ENCODE measurements at regions not wholly inside any gene's neighbourhood (a gene's known extent, or its start where the extent isn't known, plus 50 kb on each side); places are given as distances from the start of the nearest gene placed in this dataset.

DNA sequence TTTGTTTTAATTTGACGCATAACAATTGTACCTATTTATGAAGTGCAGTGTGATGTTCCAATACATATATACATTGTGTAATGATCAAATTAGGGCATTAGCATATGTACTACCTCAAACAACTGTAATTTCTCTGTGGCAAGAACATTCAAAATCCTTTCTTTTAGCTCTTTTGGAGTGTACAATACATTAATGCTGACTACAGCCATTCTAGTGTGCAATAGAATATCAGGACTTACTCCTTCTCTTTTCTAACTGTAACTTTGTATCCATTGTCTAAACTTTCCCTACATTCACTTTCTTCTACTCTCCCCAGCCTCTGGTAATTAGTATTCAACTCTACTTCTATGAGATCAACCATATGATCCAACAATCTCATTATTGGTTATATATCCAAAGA, 1177.4 kb downstream of the KCNT2 start:
- FAIRE-seq (no peak), DNase-seq (ENCODE audit: insufficient read length, low spot score) (no peak)
- no peak for TF ChIP-seq POU2F2 (IDR thresholded peaks at IDR 0.05; ENCODE audit: low read depth, low read length)
- TF ChIP-seq POLR2AphosphoS5 (IDR thresholded peaks at IDR 0.05; ENCODE audit: low read depth, low read length) = no peak
- no peak for TF ChIP-seq POLR2A (IDR thresholded peaks at IDR 0.05; ENCODE audit: low read depth, low read length)
- no peak for TF ChIP-seq PAX5 (IDR thresholded peaks at IDR 0.05; ENCODE audit: insufficient read depth, low read length, severe bottlenecking)
- no peak for TF ChIP-seq SPI1 (IDR thresholded peaks at IDR 0.05; ENCODE audit: low read depth, low read length)
- no peak for TF ChIP-seq TAF1 (IDR thresholded peaks at IDR 0.05; ENCODE audit: low read depth, low read length)

DNA sequence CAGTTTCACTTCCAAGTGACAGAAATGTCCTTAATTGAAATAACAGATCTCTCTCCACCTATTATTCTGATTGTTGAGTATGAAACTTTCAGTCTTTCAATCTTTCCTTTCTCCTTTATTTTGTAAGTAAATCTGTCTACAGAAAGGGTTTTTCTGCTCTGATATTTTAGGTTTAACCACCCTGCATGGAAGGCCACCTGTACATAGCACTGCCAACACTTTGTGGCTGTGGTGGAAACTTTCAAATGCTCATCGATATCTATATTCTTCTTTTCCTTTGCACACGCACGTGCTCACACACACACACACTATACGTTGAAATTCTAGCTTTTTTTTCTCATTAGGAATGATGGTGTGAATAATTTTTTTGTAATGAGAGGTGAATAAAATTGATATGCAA, 1179.3 kb downstream of the KCNT2 start:
- DNase-seq (ENCODE audit: insufficient read length, low spot score) (no peak), FAIRE-seq (no peak)
- TF ChIP-seq POLR2A (IDR thresholded peaks at IDR 0.05; ENCODE audit: low read depth, low read length) = no peak
- no peak for TF ChIP-seq PAX5 (IDR thresholded peaks at IDR 0.05; ENCODE audit: insufficient read depth, low read length, severe bottlenecking)
- no peak for TF ChIP-seq POLR2AphosphoS5 (IDR thresholded peaks at IDR 0.05; ENCODE audit: low read depth, low read length)
- no peak for TF ChIP-seq SPI1 (IDR thresholded peaks at IDR 0.05; ENCODE audit: low read depth, low read length)
- TF ChIP-seq TAF1 (IDR thresholded peaks at IDR 0.05; ENCODE audit: low read depth, low read length) = no peak
- TF ChIP-seq POU2F2 (IDR thresholded peaks at IDR 0.05; ENCODE audit: low read depth, low read length) = no peak

DNA sequence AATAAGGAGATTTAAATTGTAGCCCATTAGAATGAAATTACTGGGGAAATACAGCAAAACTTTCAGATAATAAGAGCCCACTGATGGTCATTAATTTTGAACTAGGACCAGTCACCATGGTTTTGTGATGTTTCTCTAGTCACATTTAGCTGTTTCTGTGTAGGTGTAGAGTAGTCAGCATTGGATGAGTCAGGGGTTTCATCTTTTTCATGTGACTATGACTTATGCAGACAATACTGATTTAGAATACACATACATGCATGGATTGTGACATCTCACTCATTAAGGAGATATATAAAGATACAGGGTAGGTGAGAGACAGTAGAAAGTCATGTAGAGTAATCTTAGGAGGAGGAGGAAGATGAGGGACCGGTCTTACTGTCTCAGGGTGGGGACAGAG, 1192.7 kb downstream of the KCNT2 start:
- TF ChIP-seq TAF1 (IDR thresholded peaks at IDR 0.05; ENCODE audit: low read depth, low read length) = no peak
- TF ChIP-seq POLR2A (IDR thresholded peaks at IDR 0.05; ENCODE audit: low read depth, low read length) = no peak
- TF ChIP-seq POU2F2 (IDR thresholded peaks at IDR 0.05; ENCODE audit: low read depth, low read length) = no peak
- TF ChIP-seq SPI1 (IDR thresholded peaks at IDR 0.05; ENCODE audit: low read depth, low read length) = no peak
- no peak for TF ChIP-seq PAX5 (IDR thresholded peaks at IDR 0.05; ENCODE audit: insufficient read depth, low read length, severe bottlenecking)
- no peak for TF ChIP-seq POLR2AphosphoS5 (IDR thresholded peaks at IDR 0.05; ENCODE audit: low read depth, low read length)
- DNase-seq (ENCODE audit: insufficient read length, low spot score) (no peak), FAIRE-seq (no peak)

DNA sequence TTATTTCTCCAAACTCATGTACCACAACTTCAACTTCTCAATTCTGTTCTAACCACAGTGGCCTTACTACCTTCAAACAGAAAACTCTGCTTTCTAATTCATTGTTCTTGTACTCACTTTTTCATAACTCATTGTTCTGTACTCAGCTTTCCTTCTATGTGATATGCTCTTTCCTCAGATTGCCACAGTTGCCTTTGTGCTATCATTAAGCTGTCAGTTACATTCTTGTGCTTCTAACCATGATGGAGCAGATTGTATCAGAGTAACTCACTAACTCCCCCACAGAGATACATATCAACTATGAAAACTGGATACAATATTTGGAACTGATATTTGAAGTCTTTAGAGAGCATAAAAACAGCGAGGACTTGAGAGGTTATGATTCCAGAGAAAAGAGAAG, 1213.7 kb downstream of the KCNT2 start:
- TF ChIP-seq POU2F2 (IDR thresholded peaks at IDR 0.05; ENCODE audit: low read depth, low read length) (no peak), PAX5 (IDR thresholded peaks at IDR 0.05; ENCODE audit: insufficient read depth, low read length, severe bottlenecking) (no peak), POLR2A (IDR thresholded peaks at IDR 0.05; ENCODE audit: low read depth, low read length) (no peak), TAF1 (IDR thresholded peaks at IDR 0.05; ENCODE audit: low read depth, low read length) (no peak), POLR2AphosphoS5 (IDR thresholded peaks at IDR 0.05; ENCODE audit: low read depth, low read length) (no peak), SPI1 (IDR thresholded peaks at IDR 0.05; ENCODE audit: low read depth, low read length) (no peak)
- DNase-seq (ENCODE audit: insufficient read length, low spot score) (no peak), FAIRE-seq (no peak)

DNA sequence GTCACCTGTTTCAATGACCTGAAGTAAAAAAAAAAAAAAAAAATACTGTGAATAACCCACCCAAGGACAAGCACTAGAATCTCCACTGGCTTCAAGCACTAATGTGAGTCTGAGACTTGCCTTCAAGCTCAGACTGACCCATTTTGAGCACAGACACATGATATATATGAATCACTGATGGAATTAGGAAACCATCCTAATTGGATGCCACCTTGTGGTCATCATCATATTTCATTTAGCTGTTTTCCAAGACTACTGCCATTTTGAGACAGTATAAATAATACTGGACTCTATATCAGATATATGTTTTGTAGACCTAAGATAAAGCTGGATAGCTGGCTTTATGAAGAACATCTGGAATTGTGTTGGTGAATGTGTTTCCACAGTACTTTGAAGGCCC, 1232.0 kb downstream of the KCNT2 start:
- FAIRE-seq = no peak
- TF ChIP-seq TAF1 (IDR thresholded peaks at IDR 0.05; ENCODE audit: low read depth, low read length) = no peak
- TF ChIP-seq SPI1 (IDR thresholded peaks at IDR 0.05; ENCODE audit: low read depth, low read length) = no peak
- TF ChIP-seq POLR2A (IDR thresholded peaks at IDR 0.05; ENCODE audit: low read depth, low read length) = no peak
- TF ChIP-seq PAX5 (IDR thresholded peaks at IDR 0.05; ENCODE audit: insufficient read depth, low read length, severe bottlenecking) = no peak
- TF ChIP-seq POLR2AphosphoS5 (IDR thresholded peaks at IDR 0.05; ENCODE audit: low read depth, low read length) = no peak
- TF ChIP-seq POU2F2 (IDR thresholded peaks at IDR 0.05; ENCODE audit: low read depth, low read length) = no peak

DNA sequence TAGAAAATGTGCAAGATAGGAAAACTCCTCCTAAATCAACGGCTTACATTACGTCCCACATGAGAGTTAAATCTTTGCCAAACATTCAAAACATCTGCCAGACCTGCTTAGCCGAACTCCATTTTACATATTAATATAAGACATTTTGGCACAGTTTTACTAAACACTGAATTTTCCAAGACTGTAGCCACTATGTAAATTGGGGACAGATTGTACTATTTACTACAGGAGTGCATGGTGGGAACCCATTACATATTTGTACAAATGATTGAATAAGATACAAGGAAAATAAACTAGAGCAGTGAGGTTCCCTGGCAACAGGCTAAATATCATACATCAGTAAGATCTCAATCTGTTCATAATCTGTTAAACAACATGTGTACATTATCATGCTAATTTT, 1234.4 kb downstream of the KCNT2 start:
- DNase-seq (ENCODE audit: insufficient read length, low spot score) = no peak
- FAIRE-seq = no peak
- TF ChIP-seq TAF1 (IDR thresholded peaks at IDR 0.05; ENCODE audit: low read depth, low read length) (no peak), POLR2AphosphoS5 (IDR thresholded peaks at IDR 0.05; ENCODE audit: low read depth, low read length) (no peak), PAX5 (IDR thresholded peaks at IDR 0.05; ENCODE audit: insufficient read depth, low read length, severe bottlenecking) (no peak), POLR2A (IDR thresholded peaks at IDR 0.05; ENCODE audit: low read depth, low read length) (no peak), POU2F2 (IDR thresholded peaks at IDR 0.05; ENCODE audit: low read depth, low read length) (no peak), SPI1 (IDR thresholded peaks at IDR 0.05; ENCODE audit: low read depth, low read length) (no peak)

More for the DNA sequence above, 1232.0 kb downstream of the KCNT2 start:
- DNase-seq (ENCODE audit: insufficient read length, low spot score) = no peak

DNA sequence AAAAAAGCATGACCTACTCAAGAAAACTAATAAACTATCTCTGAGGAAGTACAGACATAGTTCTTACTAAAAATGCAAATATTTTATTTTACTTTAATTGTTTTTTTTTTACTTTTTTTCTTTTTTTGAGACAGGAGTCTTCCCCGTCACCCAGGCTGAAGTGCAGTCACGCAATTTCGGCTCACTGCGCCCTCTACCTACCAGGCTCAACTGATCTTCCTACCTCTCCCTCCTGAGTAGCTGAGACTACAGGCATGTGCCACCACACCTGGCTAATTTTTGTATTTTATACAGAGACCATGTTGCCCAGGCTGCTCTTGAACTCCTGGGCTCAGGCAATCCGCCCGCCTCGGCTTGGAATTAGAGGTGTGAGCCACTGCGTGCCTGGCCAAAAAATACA, 1263.1 kb downstream of the KCNT2 start:
- no peak for TF ChIP-seq PAX5 (IDR thresholded peaks at IDR 0.05; ENCODE audit: insufficient read depth, low read length, severe bottlenecking)
- no peak for TF ChIP-seq SPI1 (IDR thresholded peaks at IDR 0.05; ENCODE audit: low read depth, low read length)
- no peak for TF ChIP-seq TAF1 (IDR thresholded peaks at IDR 0.05; ENCODE audit: low read depth, low read length)
- DNase-seq (ENCODE audit: insufficient read length, low spot score) = no peak
- FAIRE-seq = no peak

DNA sequence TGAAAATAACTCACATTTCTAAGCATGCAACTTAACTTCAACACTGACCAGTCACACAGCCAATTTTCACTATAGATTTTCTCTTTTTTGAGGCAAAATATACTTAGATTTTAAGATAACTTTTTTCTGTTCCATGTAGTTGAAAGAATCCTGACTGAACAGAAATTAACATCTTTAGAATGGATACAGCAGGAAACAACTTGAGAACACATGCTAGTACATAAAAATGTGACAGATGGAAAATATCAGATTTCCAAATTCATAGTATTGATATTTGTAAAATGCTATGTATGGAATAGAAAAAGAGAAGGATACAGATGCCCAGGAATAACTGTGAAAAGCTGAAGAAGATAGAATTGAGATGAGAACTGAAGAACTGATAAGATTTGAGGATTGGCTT, 1270.6 kb downstream of the KCNT2 start:
- TF ChIP-seq POLR2A (IDR thresholded peaks at IDR 0.05; ENCODE audit: low read depth, low read length) (no peak), PAX5 (IDR thresholded peaks at IDR 0.05; ENCODE audit: insufficient read depth, low read length, severe bottlenecking) (no peak), POU2F2 (IDR thresholded peaks at IDR 0.05; ENCODE audit: low read depth, low read length) (no peak), POLR2AphosphoS5 (IDR thresholded peaks at IDR 0.05; ENCODE audit: low read depth, low read length) (no peak), TAF1 (IDR thresholded peaks at IDR 0.05; ENCODE audit: low read depth, low read length) (no peak), SPI1 (IDR thresholded peaks at IDR 0.05; ENCODE audit: low read depth, low read length) (no peak)
- FAIRE-seq (no peak), DNase-seq (ENCODE audit: insufficient read length, low spot score) (no peak)

DNA sequence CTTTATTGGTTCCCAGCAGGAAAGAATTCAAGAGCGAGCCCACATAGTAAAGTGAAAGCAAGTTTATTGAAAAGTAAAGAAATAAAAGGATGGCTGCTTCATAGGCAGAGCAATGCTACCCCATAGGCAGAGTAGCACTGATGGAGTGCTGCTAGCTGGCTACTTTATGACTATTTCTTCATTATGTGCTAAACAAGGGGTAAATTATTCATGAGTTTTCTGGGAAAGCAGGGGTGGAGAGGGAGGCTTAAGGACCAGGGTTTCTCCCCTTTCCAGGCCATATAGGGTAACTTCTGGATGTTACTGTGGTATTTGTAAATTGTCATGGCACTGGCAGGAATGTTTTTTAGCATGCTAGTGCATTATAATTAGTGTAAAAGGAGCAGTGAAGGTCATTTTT, 1271.4 kb downstream of the KCNT2 start:
- TF ChIP-seq POLR2A (IDR thresholded peaks at IDR 0.05; ENCODE audit: low read depth, low read length) (no peak), TAF1 (IDR thresholded peaks at IDR 0.05; ENCODE audit: low read depth, low read length) (no peak), POU2F2 (IDR thresholded peaks at IDR 0.05; ENCODE audit: low read depth, low read length) (no peak), PAX5 (IDR thresholded peaks at IDR 0.05; ENCODE audit: insufficient read depth, low read length, severe bottlenecking) (no peak), POLR2AphosphoS5 (IDR thresholded peaks at IDR 0.05; ENCODE audit: low read depth, low read length) (no peak), SPI1 (IDR thresholded peaks at IDR 0.05; ENCODE audit: low read depth, low read length) (no peak)
- FAIRE-seq = no peak
- DNase-seq (ENCODE audit: insufficient read length, low spot score) = no peak

DNA sequence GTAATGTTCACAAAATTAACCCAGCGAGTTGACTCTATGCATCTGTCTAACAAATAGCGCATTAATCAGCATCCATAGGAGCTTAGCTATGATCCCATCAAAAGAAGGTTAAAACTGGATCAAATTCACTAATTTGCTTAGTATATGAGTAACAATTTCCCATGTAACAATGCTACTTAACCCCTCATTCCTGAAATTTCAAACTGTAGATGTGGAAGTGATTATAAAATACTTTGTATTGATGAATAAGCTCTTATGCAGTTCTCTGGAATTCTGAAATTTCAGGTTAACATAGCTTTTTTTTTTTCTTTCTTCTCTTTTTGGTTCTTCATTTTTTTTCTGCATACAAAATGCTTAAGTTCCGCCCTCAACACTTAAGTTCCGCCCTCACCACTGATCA, 1272.7 kb downstream of the KCNT2 start:
- FAIRE-seq = no peak
- no peak for DNase-seq (ENCODE audit: insufficient read length, low spot score)
- TF ChIP-seq POU2F2 (IDR thresholded peaks at IDR 0.05; ENCODE audit: low read depth, low read length) (no peak), TAF1 (IDR thresholded peaks at IDR 0.05; ENCODE audit: low read depth, low read length) (no peak), PAX5 (IDR thresholded peaks at IDR 0.05; ENCODE audit: insufficient read depth, low read length, severe bottlenecking) (no peak), POLR2A (IDR thresholded peaks at IDR 0.05; ENCODE audit: low read depth, low read length) (no peak), POLR2AphosphoS5 (IDR thresholded peaks at IDR 0.05; ENCODE audit: low read depth, low read length) (no peak), SPI1 (IDR thresholded peaks at IDR 0.05; ENCODE audit: low read depth, low read length) (no peak)
